OCI-LY7 (cell line): ENCODE measurements at regions not wholly inside any gene's neighbourhood (a gene's known extent, or its start where the extent isn't known, plus 50 kb on each side); places are given as distances from the start of the nearest gene placed in this dataset.

Experiments used
- BruUV-seq: library from RNA; stranded (reverse); fragments of 400-500 nt; replicated peaks from 2 replicates; lab custom pipeline; 2021; lab: Mats Ljungman, UMichigan
- CTCF ChIA-PET: fragments of 300-600 bp; sonication (Branson Sonifier 250); formaldehyde crosslinking; loops from one replicate; lab custom pipeline; 2022; ENCODE audit warnings: antibody characterized with exemption; ENCODE audit not compliant: unreplicated experiment; lab: Charles Lee
- POLR2A ChIA-PET: fragments of 300-600 bp; sonication (Branson Sonifier 250); formaldehyde crosslinking; loops from one replicate; lab custom pipeline; 2022; ENCODE audit warnings: antibody characterized with exemption; lab: Charles Lee
- DNase-seq: peaks from one replicate; pipeline ENCODE4 v3.0.0-alpha.2; 2015; ENCODE audit warnings: low spot score
- H2AFZ ChIP-seq: fragments of 200-600 bp; sonication (generic), shearing (Covaris generic); 2 replicates; pipeline ENCODE4 v1.6.1; 2014; ENCODE audit warnings: mild to moderate bottlenecking, antibody characterized with exemption, low read length, moderate library complexity
- H3K27ac ChIP-seq: fragments of 200-600 bp; sonication (generic); 2 replicates; pipeline ENCODE4 v1.5.1; 2014; ENCODE audit warnings: mixed run types, low read depth, mild to moderate bottlenecking, moderate library complexity, low read length, inconsistent platforms; ENCODE audit not compliant: poor library complexity, severe bottlenecking
- H3K36me3 ChIP-seq: fragments of 200-600 bp; sonication (generic); 2 replicates; pipeline ENCODE4 v1.6.1; 2014; ENCODE audit warnings: mild to moderate bottlenecking, antibody characterized with exemption, low read length, moderate library complexity, mixed read lengths; ENCODE audit not compliant: insufficient read depth
- H3K4me1 ChIP-seq: fragments of 200-600 bp; sonication (generic); 2 replicates; pipeline ENCODE4 v1.5.1; 2014; ENCODE audit warnings: mild to moderate bottlenecking, low read length; ENCODE audit not compliant: insufficient read depth, poor library complexity, severe bottlenecking
- H3K4me2 ChIP-seq: fragments of 200-600 bp; sonication (generic); 2 replicates; pipeline ENCODE4 v1.6.1; 2014; ENCODE audit warnings: mild to moderate bottlenecking, low read length
- H3K4me3 ChIP-seq: fragments of 200-600 bp; sonication (generic); 2 replicates; pipeline ENCODE4 v1.5.1; 2014; ENCODE audit warnings: mild to moderate bottlenecking, low read depth, low read length; ENCODE audit not compliant: poor library complexity, severe bottlenecking
- H3K79me2 ChIP-seq: fragments of 200-600 bp; sonication (generic); 2 replicates; pipeline ENCODE4 v1.6.1; 2016; ENCODE audit warnings: low read depth, mild to moderate bottlenecking, low read length, moderate library complexity, mixed read lengths; ENCODE audit not compliant: insufficient read depth
- H3K9me2 ChIP-seq: fragments of 200-600 bp; sonication (generic); 2 replicates; pipeline ENCODE4 v1.6.1; 2016; ENCODE audit warnings: mild to moderate bottlenecking, low read length, mixed read lengths; ENCODE audit not compliant: insufficient read depth
- H3K9me3 ChIP-seq: fragments of 200-600 bp; sonication (generic); 2 replicates; pipeline ENCODE4 v1.6.1; 2014; ENCODE audit warnings: mild to moderate bottlenecking, mixed run types, low read length, mixed read lengths
- H4K20me1 ChIP-seq: fragments of 200-600 bp; sonication (generic); 2 replicates; pipeline ENCODE4 v1.6.1; 2014; ENCODE audit warnings: mild to moderate bottlenecking, antibody characterized with exemption, low read length, moderate library complexity, mixed read lengths; ENCODE audit not compliant: insufficient read depth
- EZH2phosphoT487 ChIP-seq: fragments of 200-600 bp; sonication (generic); IDR thresholded peaks from 2 replicates; pipeline ENCODE4 v1.6.1; 2018; ENCODE audit warnings: low read depth, borderline replicate concordance, mild to moderate bottlenecking, mixed run types, antibody characterized with exemption, low read length, moderate library complexity, mixed read lengths
- intact Hi-C: fragments of 100-400 bp; cut with micrococcal nuclease; formaldehyde crosslinking; loops from one replicate; pipeline ENCODE4 v1.10.0; 2022; ENCODE audit not compliant: unreplicated experiment
- TF ChIP-seq, protein P1 (sequence below): fragments of 200-600 bp; sonication (generic); conservative IDR thresholded peaks from 2 replicates; pipeline ENCODE4 v1.5.1; 2014; ENCODE audit warnings: mild to moderate bottlenecking, antibody characterized with exemption, low read length, moderate library complexity, mixed read lengths

DNA sequence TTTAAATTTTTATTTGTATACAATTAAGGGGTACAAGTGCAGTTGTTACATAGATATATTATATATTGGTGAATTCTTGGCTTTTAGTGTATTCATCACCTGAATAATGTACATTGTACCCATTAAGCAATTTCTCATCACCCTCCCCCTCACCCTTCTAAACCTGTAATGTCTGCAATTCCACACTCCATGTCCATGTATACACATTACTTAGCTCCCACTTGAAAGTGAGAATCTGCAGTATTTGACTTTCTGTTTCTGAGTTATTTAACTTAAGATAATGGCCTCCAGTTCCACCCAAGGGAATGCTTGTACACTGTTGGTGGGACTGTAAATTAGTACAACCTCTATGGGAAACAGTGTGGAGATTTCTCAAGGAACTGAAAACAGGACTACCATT lies 383.2 kb upstream of the KCNMB2 start:
- H3K9me3 ChIP-seq: no peaks in the 10 kb centered on the region
- no peaks in the 10 kb centered on the region for H3K36me3 ChIP-seq
- POLR2A ChIA-PET: interaction anchor here (0.7 kb wide), 2 partner anchors 8 to 881 kb away, joined by 3 read pairs; no protein-coding TSS in a partner anchor
- H3K4me1 ChIP-seq: no peaks in the 10 kb centered on the region
- H3K27ac ChIP-seq: no peak overlapping the region
- H3K9me2 ChIP-seq: no peaks in the 10 kb centered on the region
- no peak overlapping the region for H2AFZ ChIP-seq
- TF ChIP-seq, protein P1, sequence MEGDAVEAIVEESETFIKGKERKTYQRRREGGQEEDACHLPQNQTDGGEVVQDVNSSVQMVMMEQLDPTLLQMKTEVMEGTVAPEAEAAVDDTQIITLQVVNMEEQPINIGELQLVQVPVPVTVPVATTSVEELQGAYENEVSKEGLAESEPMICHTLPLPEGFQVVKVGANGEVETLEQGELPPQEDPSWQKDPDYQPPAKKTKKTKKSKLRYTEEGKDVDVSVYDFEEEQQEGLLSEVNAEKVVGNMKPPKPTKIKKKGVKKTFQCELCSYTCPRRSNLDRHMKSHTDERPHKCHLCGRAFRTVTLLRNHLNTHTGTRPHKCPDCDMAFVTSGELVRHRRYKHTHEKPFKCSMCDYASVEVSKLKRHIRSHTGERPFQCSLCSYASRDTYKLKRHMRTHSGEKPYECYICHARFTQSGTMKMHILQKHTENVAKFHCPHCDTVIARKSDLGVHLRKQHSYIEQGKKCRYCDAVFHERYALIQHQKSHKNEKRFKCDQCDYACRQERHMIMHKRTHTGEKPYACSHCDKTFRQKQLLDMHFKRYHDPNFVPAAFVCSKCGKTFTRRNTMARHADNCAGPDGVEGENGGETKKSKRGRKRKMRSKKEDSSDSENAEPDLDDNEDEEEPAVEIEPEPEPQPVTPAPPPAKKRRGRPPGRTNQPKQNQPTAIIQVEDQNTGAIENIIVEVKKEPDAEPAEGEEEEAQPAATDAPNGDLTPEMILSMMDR: no peak
- no peak for TF ChIP-seq EZH2phosphoT487
- H3K4me3 ChIP-seq: no peak overlapping the region
- intact Hi-C loops: no loop called here
- H3K4me2 ChIP-seq: no peak overlapping the region
- CTCF ChIA-PET: no interaction called here
- BruUV-seq: no TSS peak
- H3K79me2 ChIP-seq: no peaks in the 10 kb centered on the region
- H4K20me1 ChIP-seq: no peaks in the 10 kb centered on the region
- no peak for DNase-seq

DNA sequence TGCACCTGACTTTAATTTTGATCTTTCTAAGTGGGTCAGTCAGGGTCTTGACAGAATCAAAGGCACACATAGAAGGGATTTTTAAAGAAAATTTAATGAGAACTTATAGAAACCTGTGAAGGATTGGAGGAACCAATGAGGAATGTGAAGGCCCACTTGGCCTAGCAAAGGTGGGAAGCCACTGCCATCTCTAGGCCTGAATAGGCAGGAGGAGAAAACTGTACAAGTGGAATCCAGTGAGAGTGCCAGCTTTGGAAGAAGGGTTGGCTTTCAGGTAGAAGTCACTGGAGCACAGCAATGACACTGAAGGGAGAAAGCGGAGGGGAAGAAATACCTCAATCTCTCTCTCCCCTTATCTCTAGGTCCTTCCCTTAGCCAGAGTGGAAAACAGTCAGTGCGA lies 380.7 kb upstream of the KCNMB2 start:
- TF ChIP-seq, protein P1: no peak
- TF ChIP-seq EZH2phosphoT487: no peak
- Histone ChIP-seq H3K4me3 (no peak overlapping the region), H3K9me3 (no peaks in the 10 kb centered on the region), H4K20me1 (no peaks in the 10 kb centered on the region), H2AFZ (no peak overlapping the region), H3K4me1 (no peaks in the 10 kb centered on the region), H3K4me2 (no peak overlapping the region), H3K9me2 (no peaks in the 10 kb centered on the region), H3K27ac (no peak overlapping the region), H3K36me3 (no peaks in the 10 kb centered on the region), H3K79me2 (no peaks in the 10 kb centered on the region)
- intact Hi-C loops: no loop called here
- CTCF ChIA-PET: no interaction called here
- BruUV-seq: no TSS peak
- DNase-seq: no peak
- POLR2A ChIA-PET: no interaction called here

DNA sequence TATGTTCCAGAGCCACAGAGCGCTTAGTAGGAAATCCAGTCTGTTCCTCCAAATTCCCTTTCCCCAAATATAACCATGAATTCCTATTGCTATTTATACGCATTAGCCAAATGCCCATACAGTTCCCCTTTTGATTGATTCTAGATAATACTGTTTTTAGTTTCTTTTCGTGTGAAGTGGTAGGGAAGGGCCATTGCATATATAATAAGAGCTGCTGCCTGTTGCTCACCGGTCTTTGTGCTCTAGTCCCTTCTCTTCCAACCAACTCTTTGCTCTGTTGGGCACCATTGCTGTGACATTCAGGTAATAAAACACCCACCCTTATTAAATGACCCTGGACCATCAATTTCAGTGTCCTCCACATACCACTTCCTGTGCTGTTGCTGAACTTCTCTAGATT lies 379.9 kb upstream of the KCNMB2 start:
- Histone ChIP-seq H3K4me1 (no peaks in the 10 kb centered on the region), H3K4me3 (no peak overlapping the region), H3K9me2 (no peaks in the 10 kb centered on the region), H3K9me3 (no peaks in the 10 kb centered on the region), H2AFZ (no peak overlapping the region), H3K4me2 (no peak overlapping the region), H3K79me2 (no peaks in the 10 kb centered on the region), H4K20me1 (no peaks in the 10 kb centered on the region), H3K27ac (no peak overlapping the region), H3K36me3 (no peaks in the 10 kb centered on the region)
- intact Hi-C loops: no loop called here
- TF ChIP-seq, protein P1: no peak
- no peak for TF ChIP-seq EZH2phosphoT487
- DNase-seq: no peak
- BruUV-seq: no TSS peak
- CTCF ChIA-PET: no interaction called here
- POLR2A ChIA-PET: no interaction called here
